SJSA1 (cell line): ENCODE measurements at regions not wholly inside any gene's neighbourhood (a gene's known extent, or its start where the extent isn't known, plus 50 kb on each side); places are given as distances from the start of the nearest gene placed in this dataset.
"Not testable (repeated sequence)": the region's sequence is repeated elsewhere in the genome, so short reads cannot be mapped to it uniquely, and the experiment has no call there.

Source experiments
- DNase-seq, 2 experiments: peaks; one replicate each; pipeline ENCODE4 v3.0.0-alpha.2; 2015 to 2020; ENCODE audit warnings: low spot score in 2 of 2, low read depth in 1 of 2
- H3K27ac ChIP-seq: fragments of 250-450 bp; sonication (Bioruptor Pico); 2 replicates; pipeline ENCODE4 v1.5.1; 2020; ENCODE audit warnings: mild to moderate bottlenecking, moderate library complexity
- H3K27me3 ChIP-seq: fragments of 250-450 bp; sonication (Bioruptor Pico); replicated peaks from 2 replicates; pipeline ENCODE4 v1.5.1; 2020; ENCODE audit warnings: mild to moderate bottlenecking, moderate library complexity
- H3K36me3 ChIP-seq: fragments of 250-450 bp; sonication (Bioruptor Pico); 2 replicates; pipeline ENCODE4 v1.5.1; 2020; ENCODE audit warnings: mild to moderate bottlenecking
- H3K4me1 ChIP-seq: fragments of 250-450 bp; sonication (Bioruptor Pico); replicated peaks from 2 replicates; pipeline ENCODE4 v1.6.1; 2021; ENCODE audit warnings: mild to moderate bottlenecking
- H3K4me3 ChIP-seq: fragments of 250-450 bp; sonication (Bioruptor Pico); 2 replicates; pipeline ENCODE4 v1.5.1; 2020; ENCODE audit warnings: mild to moderate bottlenecking
- H3K9me3 ChIP-seq: fragments of 250-450 bp; sonication (Bioruptor Pico); replicated peaks from 2 replicates; pipeline ENCODE4 v1.5.1; 2020; ENCODE audit warnings: mild to moderate bottlenecking

DNA sequence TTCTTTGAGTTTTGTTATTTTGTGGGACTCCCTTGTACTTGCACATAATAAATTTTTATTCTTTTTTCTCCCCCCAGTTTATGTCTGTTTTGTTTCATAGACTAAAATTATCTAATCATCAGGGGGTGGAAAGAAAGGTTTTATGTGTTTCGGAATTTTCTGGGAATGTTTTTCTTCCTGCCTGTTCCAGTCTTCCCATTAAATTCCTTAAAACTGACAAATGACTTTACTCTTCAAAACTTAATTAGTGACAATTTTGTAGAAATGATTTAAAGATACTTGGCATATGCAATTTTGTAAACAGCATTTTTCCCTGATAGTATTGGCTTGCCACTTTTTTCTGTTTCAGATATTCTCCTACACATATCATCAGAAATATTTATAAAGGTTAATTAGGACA is 1813.4 kb downstream of the PCDH9 start:
- H3K4me3 ChIP-seq: no peak overlapping the region
- no peak overlapping the region for H3K27ac ChIP-seq
- H3K36me3 ChIP-seq: no peaks in the 10 kb centered on the region
- H3K4me1 ChIP-seq: no peaks in the 10 kb centered on the region
- DNase-seq: no peak
- H3K9me3 ChIP-seq: no peaks in the 10 kb centered on the region
- H3K27me3 ChIP-seq: no peaks in the 10 kb centered on the region

DNA sequence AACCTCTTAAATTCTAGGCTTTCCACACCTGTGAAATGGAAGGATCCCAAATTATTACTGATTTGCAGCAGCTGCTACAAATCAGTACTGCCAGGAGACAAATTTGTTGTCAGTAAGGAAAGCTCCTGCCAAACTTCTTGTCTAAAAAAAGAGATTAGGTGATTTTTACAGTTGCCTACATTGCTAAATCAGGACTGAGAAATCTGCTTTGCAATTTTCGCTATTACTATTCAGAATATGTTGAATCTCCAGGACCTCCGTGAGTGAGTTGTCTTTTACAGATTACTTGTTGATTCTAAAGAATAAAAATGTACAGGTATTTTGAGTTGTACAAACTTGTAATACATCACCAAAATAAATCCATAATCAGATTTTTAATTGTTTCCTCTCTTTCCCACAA is 1815.9 kb downstream of the PCDH9 start:
- H3K27me3 ChIP-seq: no peaks in the 10 kb centered on the region
- no peaks in the 10 kb centered on the region for H3K36me3 ChIP-seq

DNA sequence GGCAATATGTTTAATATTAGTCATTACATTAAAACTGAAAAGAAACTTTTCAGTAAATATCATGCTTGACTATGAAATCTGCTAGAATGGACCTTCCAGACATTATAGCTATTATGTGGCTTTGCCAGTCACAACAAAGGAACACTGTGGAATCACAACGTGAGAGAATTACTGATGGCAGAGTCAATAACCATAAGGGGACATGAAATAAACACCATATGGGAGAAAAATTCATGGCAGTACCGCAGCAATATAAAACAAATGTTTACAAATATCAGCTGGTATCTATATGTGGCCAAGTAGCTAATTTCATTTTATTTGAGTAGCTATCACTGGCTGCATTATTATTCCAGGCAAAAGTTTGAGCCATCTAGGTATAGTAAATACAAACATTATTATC is 1818.6 kb downstream of the PCDH9 start:
- Histone ChIP-seq H3K27ac (no peak overlapping the region), H3K36me3 (no peaks in the 10 kb centered on the region), H3K4me1 (no peaks in the 10 kb centered on the region), H3K4me3 (no peak overlapping the region), H3K9me3 (no peaks in the 10 kb centered on the region), H3K27me3 (no peaks in the 10 kb centered on the region)
- DNase-seq: no peak

More for the DNA sequence above, 1815.9 kb downstream of the PCDH9 start:
- no peak for DNase-seq
- no peak overlapping the region for H3K4me3 ChIP-seq
- no peaks in the 10 kb centered on the region for H3K9me3 ChIP-seq
- H3K4me1 ChIP-seq: no peaks in the 10 kb centered on the region
- H3K27ac ChIP-seq: no peak overlapping the region

DNA sequence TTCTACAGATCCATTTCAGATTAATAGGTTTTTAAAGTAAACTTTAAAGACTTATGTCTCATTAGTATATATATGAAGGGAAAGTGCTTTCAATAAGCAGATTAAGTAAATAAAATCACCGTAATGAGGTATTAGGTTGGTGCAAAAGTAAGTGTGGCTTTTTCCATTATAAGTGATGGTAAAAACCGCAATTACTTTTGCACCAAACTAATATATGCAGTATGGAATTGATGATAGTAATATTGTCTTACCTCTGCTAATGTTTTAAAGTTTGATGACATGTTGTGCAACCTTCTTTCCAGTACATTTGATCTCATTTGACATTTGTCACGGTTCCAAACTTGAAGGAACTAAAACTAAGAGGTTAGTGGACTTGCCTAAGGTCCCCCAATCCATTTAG is 1819.3 kb downstream of the PCDH9 start:
- H3K4me1 ChIP-seq: no peaks in the 10 kb centered on the region
- no peak overlapping the region for H3K4me3 ChIP-seq
- no peaks in the 10 kb centered on the region for H3K36me3 ChIP-seq
- no peaks in the 10 kb centered on the region for H3K27me3 ChIP-seq
- no peaks in the 10 kb centered on the region for H3K9me3 ChIP-seq
- H3K27ac ChIP-seq: no peak overlapping the region
- DNase-seq: no peak

DNA sequence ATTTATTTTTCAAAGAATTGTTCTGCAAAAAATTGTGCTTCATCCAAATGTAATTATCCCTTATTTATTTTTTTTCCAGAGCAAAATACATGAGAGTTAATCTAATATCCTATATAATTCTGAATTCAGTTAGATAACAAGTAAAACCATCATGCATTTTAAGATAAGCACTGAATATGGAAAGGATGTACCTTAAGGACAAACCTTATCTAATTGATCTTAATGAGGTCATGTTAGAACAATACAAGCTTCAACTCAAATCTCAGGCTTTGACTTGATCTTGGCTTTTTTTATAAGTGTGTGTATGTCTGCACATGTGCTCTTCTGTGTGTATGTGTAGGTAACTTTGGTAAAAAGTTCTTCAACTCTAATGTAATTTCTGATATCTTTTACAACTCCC is 1828.8 kb downstream of the PCDH9 start:
- no peaks in the 10 kb centered on the region for H3K27me3 ChIP-seq
- no peak overlapping the region for H3K27ac ChIP-seq
- no peak for DNase-seq
- no peaks in the 10 kb centered on the region for H3K36me3 ChIP-seq
- H3K9me3 ChIP-seq: no peaks in the 10 kb centered on the region
- no peaks in the 10 kb centered on the region for H3K4me1 ChIP-seq
- H3K4me3 ChIP-seq: no peak overlapping the region

DNA sequence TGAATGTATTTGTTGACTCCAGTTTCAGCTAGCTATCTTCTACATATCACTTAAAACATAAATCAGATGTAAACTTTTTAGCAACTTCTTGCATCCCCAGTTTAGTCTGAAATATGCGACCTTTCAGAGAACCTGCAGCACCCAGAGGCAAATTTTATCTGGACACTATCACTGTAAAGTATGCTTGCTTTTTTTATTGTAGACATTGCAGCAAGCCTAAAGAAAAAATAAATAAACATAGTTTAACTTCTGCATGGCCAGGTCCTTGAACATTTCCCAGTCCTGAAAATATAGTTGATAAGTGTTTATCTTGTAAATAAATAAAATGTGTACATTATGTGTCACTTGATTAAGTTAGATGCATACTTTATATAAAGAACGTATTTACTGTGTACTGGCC is 1829.4 kb downstream of the PCDH9 start:
- Histone ChIP-seq H3K27me3 (no peaks in the 10 kb centered on the region), H3K4me1 (no peaks in the 10 kb centered on the region), H3K4me3 (no peak overlapping the region), H3K27ac (no peak overlapping the region), H3K36me3 (no peaks in the 10 kb centered on the region), H3K9me3 (no peaks in the 10 kb centered on the region)
- no peak for DNase-seq

DNA sequence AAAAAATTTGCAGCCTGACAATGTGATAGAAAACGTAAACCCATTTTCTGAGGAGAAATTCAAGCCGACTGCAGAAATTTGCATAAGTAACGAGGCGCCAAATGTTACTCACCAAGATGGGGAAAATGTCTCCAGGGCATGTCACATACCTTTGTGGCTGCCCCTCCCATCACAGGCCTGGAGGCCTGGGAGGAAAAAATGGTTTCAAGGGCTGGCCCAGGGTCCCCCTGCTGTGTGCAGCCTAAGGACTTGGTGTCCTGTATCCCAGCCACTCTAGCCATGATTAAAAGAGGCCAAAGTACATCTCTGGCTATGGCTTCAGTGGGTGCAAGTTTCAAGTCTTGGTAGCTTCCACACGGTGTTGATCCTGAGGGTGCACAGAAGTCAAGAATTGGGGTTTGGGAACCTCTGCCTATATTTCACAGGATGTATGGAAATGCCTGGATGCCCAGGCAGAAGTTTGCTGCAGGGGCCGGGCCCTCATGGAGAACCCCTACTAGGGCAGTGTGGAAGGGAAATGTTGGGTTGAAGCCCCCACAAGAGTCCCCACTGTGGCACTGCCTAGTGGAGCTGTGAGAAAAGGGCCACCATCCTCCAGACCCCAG is 1842.3 kb downstream of the PCDH9 start:
- DNase-seq: no peak
- no peaks in the 10 kb centered on the region for H3K36me3 ChIP-seq
- H3K4me1 ChIP-seq: no peaks in the 10 kb centered on the region
- H3K9me3 ChIP-seq: no peaks in the 10 kb centered on the region
- H3K27me3 ChIP-seq: no peaks in the 10 kb centered on the region
- no peak overlapping the region for H3K4me3 ChIP-seq
- H3K27ac ChIP-seq: no peak overlapping the region

DNA sequence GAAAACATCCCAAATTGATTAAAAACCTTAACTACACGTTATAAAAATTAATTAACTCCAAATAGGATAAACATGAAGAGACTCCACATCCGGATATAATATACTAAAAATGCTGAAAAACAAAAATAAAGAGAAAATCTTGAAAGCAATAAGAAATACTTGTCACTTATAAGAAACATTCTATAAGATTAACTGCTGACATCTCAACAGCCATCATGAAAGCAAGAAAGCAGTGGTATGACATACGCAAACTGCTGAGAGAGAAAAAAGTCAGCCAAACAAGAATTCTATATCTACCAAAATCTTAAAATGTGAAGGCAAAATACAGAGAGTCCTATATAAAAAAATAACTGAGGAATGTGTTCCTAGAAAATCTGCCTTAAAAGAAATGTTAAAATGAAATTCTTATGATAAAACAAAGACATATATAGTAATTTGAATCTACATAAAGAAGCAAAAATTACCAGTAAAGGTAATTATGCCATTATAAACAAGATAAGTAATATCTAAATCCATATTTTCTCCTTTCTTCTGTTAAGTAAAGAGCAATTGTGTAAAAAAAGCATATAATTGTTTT is 1851.1 kb downstream of the PCDH9 start:
- no peaks in the 10 kb centered on the region for H3K4me1 ChIP-seq
- no peaks in the 10 kb centered on the region for H3K9me3 ChIP-seq
- H3K36me3 ChIP-seq: no peaks in the 10 kb centered on the region
- no peak overlapping the region for H3K4me3 ChIP-seq
- no peaks in the 10 kb centered on the region for H3K27me3 ChIP-seq
- H3K27ac ChIP-seq: no peak overlapping the region
- DNase-seq: no peak

DNA sequence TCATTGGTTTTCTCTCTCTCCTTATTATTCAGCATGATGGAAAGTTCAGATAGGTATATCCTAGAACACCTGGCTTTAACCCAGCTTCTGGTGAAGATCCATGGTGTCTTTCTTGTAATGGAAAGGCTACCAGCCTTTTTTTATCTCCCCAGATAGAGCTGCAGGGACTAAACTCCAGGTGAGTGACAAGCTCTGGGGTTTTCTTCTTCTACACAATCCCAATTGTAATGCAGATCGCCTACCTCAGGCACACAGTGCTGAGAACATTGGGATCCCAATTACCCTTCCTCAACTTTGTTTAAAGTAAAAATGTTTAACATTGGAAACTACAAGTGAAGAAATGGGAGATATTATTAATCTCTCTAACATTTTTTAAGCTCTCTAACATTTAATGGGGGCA is 1851.7 kb downstream of the PCDH9 start:
- Histone ChIP-seq H3K27me3 (no peaks in the 10 kb centered on the region), H3K36me3 (no peaks in the 10 kb centered on the region), H3K27ac (no peak overlapping the region), H3K9me3 (no peaks in the 10 kb centered on the region), H3K4me3 (no peak overlapping the region), H3K4me1 (no peaks in the 10 kb centered on the region)
- DNase-seq: no peak

DNA sequence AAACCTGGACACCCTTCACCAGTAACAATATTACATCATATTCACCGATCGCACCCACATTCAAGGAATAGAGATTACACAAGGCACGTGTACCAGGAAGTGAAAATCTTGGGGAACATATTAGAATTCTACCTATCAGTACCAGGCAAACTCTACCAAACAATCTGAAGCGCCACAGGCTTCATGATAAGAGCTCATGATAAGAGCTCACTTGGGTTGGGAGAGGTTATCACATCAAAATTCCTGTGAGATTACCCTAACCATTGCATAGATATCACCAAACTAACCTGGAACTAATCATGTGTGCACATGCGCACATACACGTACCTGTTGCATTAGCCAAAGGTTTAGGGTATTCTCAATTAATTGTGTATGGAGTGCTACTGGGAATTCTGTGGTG is 1861.3 kb downstream of the PCDH9 start:
- Histone ChIP-seq H3K4me3 (no peak overlapping the region), H3K27me3 (no peaks in the 10 kb centered on the region), H3K36me3 (no peaks in the 10 kb centered on the region), H3K4me1 (no peaks in the 10 kb centered on the region), H3K9me3 (no peaks in the 10 kb centered on the region), H3K27ac (no peak overlapping the region)
- DNase-seq: no peak

DNA sequence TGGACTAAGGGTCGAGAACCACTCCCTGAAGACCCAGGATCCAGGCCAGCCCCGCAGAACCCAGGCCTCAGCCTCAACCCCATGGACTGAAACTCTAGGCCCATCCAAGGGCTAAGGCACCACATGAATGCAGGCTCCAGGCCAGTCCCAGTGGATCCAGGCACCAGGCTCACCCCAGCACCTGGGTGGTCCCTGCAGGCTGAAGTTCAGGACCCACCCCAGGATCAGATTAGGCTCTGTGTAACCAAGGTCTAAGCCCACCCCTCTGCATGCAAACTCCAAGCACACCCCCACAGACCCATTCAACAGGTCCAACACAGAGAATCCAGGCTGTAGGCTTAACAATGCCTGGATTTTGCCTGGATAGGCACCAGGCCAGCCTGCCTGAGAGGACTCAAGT is 1876.2 kb downstream of the PCDH9 start:
- no peaks in the 10 kb centered on the region for H3K4me1 ChIP-seq
- no peaks in the 10 kb centered on the region for H3K9me3 ChIP-seq
- no peak overlapping the region for H3K4me3 ChIP-seq
- H3K27me3 ChIP-seq: no peaks in the 10 kb centered on the region
- no peaks in the 10 kb centered on the region for H3K36me3 ChIP-seq
- H3K27ac ChIP-seq: no peak overlapping the region
- no peak for DNase-seq

DNA sequence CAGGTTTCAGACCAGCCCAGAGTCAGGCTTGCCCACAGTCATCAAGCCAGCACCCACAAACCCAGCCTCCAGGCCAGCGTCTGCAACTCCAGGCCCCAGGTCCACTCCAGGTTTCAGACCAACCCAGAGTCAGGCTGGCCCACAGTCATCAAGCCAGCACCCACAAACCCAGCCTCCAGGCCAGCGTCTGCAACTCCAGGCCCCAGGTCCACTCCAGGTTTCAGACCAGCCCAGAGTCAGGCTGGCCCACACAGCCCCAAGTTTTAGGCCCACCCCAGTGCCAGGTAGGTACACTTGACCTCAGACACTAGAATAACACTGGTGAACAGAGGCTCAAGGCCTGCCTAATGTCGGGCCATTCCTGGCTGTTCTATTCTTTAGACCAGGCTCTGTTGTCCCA is 1877.0 kb downstream of the PCDH9 start:
- not testable (repeated sequence) for H3K36me3 ChIP-seq, H3K27ac ChIP-seq, H3K27me3 ChIP-seq, H3K4me3 ChIP-seq, H3K9me3 ChIP-seq, H3K4me1 ChIP-seq, DNase-seq

DNA sequence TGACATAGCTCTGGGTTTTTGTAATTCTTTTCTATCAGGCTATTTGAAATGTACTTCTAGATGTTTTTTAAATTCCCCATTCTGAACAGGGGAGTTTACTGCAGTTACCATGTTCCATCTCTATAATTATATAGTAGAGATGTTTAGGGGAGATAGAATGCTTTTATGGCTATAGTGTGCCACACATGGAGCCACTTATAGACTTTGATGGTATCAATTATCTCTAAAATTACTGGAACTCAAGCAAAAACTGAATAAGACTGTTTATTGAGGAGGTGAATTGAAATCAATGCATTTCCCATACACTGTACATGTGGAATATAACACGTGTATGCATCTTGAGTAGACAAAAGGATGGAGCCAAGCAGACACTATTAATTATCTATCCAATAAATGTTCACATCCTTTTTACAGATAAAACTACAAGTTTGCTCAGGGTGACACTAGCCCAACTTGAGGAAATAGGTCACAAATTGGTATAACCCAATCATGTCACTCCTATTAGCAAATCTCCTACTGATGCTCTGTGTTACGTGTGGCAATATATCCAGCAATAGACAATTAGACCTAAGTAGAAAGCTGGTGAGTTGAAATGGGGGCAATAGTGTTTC is 1882.6 kb downstream of the PCDH9 start:
- Histone ChIP-seq H3K4me3 (no peak overlapping the region), H3K27ac (no peak overlapping the region), H3K27me3 (no peaks in the 10 kb centered on the region), H3K36me3 (no peaks in the 10 kb centered on the region), H3K4me1 (no peaks in the 10 kb centered on the region), H3K9me3 (no peaks in the 10 kb centered on the region)
- DNase-seq: no peak

DNA sequence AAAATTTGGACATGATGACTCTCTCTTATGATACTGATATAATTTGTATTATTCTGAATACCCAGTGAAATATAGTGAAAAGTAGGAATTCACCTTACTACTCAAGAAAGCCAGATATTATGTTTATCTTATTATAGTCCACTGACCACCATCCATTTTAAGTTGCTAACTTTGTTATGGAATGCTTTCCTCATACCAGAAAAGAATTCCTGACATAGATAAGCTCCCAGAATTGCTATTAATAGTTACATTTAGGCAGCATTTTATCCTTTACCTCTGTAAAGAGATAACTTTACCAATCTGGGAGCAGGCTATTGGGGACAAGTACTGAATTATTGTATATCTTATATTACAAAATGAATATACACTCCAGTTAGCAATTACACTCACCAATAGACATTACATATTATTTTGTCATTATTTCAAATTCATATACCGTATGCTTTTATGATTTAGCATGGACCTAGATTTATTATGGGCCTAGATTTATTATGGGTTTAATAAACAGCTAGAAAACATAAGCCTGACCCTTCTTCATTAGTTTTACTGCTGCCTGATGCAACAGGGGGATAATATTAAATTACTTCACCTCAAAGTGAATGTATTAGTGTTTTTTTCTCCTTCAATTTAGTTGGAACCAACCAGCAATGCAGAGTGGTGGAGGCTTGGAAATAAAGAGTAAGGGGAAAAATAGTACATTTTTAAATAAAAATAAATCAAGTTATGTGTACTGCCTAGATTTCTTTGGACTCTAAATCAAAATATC is 1886.1 kb downstream of the PCDH9 start:
- H3K27me3 ChIP-seq: no peaks in the 10 kb centered on the region

More for the DNA sequence above, 1886.1 kb downstream of the PCDH9 start:
- no peak for DNase-seq
- Histone ChIP-seq H3K4me3 (no peak overlapping the region), H3K36me3 (no peaks in the 10 kb centered on the region), H3K27ac (no peak overlapping the region), H3K9me3 (no peaks in the 10 kb centered on the region), H3K4me1 (no peaks in the 10 kb centered on the region)
